ENCODE measurements at regions not wholly inside any gene's neighbourhood (a gene's known extent, or its start where the extent isn't known, plus 50 kb on each side); places are given as distances from the start of the nearest gene placed in this dataset.

GRCh38 chr13:97798836-97799235, 154.6 kb upstream of the IPO5 start:
- DNase-seq, result no peak

DNA sequence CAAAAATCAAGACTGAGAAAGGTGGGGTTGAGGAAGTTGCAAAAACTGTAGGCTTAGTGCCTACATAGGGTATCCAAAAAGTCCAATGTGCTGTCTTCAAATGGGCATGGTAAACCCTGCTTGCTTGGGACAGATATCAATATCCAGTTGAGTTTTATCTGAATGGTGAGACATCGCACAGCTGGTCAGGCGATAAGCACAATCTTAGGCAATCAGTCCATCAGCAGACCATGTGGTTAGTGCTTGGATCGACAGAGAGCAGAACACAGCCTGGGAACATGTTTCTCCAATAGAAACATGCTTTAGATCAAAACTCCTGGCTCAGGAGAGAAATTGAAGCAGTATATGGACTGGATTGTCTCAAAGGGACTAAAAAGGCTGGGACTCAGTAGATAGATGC, 151.3 kb upstream of the IPO5 start:
- DNase-seq, result no peak

- DNase-seq, result no peak
These were observed 143.9 kb upstream of the IPO5 start for GRCh38 chr13:97809576-97809975.

- peak; percentile 21 for DNase-seq
These were observed 143.3 kb upstream of the IPO5 start for GRCh38 chr13:97810152-97810551.

DNA sequence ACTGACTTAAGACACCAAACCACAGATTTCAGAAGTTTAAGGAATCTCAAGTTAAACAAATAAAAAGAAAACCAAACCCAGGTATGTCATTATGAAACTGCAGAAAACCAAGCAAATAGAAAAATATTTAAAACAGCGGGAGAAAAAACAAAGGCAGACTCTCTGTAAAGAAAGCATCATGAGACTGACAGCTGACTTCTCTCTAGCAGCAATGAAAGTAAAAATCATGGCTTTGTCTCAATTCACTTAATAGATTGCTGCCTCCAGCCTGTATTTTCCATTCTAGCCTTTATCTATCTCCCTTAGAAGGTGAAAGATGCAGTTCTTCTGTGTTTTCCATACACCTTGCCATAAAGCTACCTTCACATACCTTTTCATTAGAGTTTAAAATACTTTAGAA, 131.1 kb upstream of the IPO5 start:
- DNase-seq, result no peak

DNA sequence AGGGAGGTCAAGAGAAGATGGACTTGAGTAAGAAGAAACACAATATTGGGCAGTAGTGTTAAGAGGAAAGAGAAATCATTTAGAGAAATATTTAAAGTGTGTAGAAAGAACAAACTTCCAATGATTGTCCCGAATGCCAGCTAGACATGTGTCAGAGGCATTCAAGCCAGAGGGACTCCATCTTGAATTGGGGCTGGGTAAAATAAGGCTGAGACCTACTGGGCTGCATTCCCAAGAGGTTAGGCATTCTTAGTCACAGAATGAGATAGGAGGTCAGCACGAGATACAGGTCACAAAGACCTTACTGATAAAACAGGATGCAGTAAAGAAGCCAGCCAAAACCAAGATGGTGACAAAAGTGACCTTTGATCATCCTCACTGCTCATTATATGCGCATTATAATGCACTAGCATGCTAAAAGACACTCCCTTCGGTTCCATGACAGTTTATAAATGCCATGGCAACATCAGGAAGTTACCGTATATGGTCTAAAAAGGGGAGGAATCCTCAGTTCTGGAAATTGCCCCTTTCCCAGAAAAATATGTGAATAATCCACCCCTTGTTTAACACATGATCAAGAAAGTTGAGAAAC, 127.0 kb upstream of the IPO5 start:
- no peak for DNase-seq

DNA sequence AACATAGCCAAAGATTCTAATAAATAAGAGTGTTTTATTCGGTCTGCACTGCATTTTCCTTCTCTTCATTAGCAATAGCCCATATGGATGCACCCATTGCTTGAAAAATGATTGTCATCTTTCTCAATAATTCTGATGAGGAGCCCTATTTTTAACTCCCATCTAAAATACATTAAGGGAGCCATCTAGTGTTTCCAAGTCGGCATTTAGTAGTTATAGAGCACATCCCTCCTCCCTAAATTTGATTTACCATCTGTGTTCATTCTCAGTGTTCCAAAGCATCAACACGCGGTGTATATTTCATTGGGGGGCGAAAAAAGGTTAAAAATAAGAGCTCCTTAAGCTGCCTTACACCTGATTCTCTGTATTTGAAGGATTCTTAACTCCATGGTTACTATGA, 119.2 kb upstream of the IPO5 start:
- DNase-seq, result no peak

GRCh38 chr13:97843189-97843588, 110.3 kb upstream of the IPO5 start:
- no peak for DNase-seq

- DNase-seq, result no peak
These were observed 109.3 kb upstream of the IPO5 start for GRCh38 chr13:97844151-97844550.

GRCh38 chr13:97848886-97849285, 104.6 kb upstream of the IPO5 start:
- DNase-seq, result no peak

GRCh38 chr13:97849305-97849704, 104.2 kb upstream of the IPO5 start:
- peak; percentile 10 for DNase-seq

DNA sequence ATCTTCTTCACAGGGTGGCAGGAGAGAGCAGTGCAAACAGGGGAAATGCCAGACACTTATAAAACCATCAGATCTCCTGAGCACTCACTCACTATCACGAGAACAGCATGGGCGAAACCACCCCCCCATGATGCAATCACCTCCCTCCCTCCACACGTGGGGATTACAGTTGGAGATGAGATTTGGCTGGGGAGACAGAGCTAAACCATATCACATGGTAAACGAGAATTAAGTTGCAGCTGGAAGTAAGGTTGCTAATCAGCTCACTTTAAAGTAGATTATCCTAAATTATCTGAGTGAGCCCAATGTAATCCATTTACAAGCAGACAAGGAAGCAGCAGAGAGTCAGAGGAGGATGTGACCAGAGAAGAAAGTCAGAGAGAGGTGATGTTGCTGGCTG, 102.2 kb upstream of the IPO5 start:
- no peak for DNase-seq

- DNase-seq, result no peak
These were observed 101.1 kb upstream of the IPO5 start for GRCh38 chr13:97852181-97852874.

- DNase-seq, result no peak
These were observed 99.9 kb upstream of the IPO5 start for GRCh38 chr13:97853550-97853949.

GRCh38 chr13:97855570-97856303, 97.7 kb upstream of the IPO5 start:
- peak; percentile 57 for DNase-seq

DNA sequence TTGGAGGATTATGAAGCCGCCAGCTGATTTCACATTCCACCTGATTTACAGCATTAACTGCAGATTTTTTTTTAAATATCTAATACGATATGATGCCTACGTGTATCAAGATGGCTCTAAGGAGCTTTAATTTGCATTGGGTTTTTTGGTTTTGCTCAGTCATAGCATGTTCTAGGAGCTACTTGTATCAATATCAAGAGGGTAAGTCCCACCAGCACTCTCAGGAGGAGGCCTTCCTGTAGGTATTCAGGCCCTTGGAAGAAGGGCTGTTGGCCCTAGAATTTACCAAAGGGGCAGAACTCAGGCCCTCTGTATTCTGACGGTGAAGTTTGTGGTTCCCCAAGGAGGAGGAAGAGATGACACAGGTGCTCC, 97.2 kb upstream of the IPO5 start:
- no peak for DNase-seq

- DNase-seq, result no peak
These were observed 95.3 kb upstream of the IPO5 start for GRCh38 chr13:97858161-97858560.

GRCh38 chr13:97866346-97866745, 87.1 kb upstream of the IPO5 start:
- DNase-seq, result no peak

DNA sequence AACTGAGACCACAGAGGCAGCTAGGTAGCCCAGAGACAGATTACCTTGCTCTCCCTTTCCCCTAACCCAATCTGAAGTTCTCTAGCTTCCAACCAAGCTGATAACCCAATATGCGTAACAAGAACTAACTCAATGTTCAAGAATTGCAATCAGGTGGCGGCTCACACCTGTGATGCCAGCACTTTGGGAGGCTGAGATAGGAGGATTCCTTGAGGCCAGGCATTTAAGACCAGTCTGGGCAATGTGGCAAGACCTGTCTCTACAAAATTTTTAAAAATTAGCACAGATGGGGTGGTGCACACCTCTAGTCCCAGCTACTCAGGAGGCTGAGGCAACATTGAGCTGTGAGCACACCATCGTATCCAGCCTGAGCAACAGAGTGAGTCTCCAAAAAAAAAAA, 86.7 kb upstream of the IPO5 start:
- no peak for DNase-seq

GRCh38 chr13:97873398-97873797, 80.1 kb upstream of the IPO5 start:
- no peak for DNase-seq

- DNase-seq, result no peak
These were observed 78.3 kb upstream of the IPO5 start for GRCh38 chr13:97875218-97875617.

- DNase-seq, result no peak
These were observed 77.6 kb upstream of the IPO5 start for GRCh38 chr13:97875911-97876310.

DNA sequence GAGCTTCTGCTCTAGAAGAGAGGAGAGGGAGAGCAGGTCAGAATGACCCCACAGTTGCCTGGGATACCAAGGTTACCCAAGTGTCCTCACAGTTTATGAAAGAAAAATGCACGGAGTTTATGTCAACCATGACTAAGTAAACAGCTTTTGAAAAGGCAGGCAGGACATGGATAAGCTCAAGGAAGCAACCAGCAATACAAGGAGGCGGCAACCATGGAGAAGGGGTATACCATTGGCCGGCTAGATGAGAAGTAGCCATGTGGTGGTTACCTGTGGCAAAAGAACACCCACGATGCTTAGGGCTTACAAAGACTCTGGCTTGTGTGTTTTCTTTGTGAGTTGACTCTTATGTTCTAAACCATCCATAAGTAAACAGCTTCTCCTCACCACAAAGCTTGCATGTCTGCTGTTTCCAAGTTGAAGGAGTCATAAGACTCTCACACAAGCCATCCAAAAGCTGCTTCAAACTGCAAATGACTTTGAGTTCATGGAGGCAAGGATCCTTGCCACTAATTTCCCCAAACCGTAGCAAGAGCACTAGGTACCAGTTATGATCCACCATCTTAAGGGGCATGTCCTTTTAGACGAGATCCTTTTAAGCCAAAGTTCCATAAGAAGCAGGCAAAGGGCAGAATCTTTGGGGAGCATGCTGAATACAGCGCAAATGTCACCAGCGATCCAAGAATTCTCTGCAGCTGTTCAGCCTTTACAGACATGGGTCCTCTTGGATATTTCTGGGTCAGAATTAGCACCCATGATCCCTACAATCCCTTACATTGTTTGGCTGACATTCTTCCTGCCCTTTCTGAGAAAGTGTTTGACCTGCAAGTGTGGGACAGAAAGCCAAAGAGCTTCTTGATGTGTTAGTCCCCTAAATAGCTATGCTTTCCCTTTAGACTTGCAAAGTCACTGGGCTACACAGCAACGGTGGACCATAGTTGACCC, 74.8 kb upstream of the IPO5 start:
- DNase-seq, result no peak

Data from NCI-H1105 treated with DMSO at 0.1 percent for 48 hours (cell line).